HG03097 (cell line): ENCODE measurements at regions not wholly inside any gene's neighbourhood (a gene's known extent, or its start where the extent isn't known, plus 50 kb on each side); places are given as distances from the start of the nearest gene placed in this dataset.

Experiments used
- ATAC-seq: cut with Tn5 transposase; IDR thresholded peaks from one replicate; pipeline ENCODE4 v1.9.1; 2021; ENCODE audit not compliant: unreplicated experiment, low FRiP score

DNA sequence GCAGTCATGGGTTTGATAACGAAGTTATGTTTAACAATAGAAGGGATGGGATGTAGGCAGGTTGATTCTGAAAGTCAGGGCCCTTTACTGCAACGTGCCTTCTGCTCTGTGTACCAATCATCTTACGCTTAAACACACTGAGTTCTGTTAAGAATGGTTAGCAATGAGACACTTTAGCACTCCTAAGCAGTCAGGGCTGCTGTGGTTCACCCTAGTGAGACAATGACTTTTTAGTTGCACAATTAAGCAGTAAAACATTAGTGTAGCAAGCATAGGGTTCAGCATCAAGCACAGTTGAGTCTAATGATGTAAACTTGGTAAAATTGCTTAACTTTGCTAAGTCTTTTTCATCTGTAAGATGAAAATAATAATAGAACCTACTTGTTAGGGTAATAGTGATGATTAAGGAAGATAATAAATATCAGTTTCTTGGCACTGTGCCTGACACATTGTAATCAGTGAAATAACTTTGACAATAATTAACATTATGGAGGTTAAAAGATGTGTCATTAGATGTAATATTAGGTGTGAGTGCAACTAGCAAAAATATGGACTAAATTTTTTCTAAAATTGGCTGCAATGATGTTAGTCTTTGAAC lies 484.2 kb upstream of the THBS1 start:
- no peak for ATAC-seq

DNA sequence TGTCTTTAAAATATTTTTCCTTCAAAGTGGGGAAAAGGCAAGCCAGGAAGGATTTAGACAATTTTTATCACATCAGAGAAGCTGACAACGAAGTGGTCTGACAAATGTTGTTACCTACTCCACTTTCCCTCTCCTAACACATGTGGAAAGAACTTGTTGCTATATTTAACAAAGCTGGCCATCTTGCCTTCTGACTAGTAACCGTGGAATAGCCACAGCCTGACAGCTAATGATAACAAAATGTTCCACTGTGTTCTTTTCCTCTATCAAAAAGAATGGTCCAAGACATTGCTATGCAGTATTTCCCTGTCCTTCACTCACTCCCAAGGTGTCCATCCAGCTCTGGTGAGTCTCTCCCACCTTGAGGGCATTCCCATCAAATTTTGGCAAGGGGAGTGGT lies 481.4 kb upstream of the THBS1 start:
- no peak for ATAC-seq

DNA sequence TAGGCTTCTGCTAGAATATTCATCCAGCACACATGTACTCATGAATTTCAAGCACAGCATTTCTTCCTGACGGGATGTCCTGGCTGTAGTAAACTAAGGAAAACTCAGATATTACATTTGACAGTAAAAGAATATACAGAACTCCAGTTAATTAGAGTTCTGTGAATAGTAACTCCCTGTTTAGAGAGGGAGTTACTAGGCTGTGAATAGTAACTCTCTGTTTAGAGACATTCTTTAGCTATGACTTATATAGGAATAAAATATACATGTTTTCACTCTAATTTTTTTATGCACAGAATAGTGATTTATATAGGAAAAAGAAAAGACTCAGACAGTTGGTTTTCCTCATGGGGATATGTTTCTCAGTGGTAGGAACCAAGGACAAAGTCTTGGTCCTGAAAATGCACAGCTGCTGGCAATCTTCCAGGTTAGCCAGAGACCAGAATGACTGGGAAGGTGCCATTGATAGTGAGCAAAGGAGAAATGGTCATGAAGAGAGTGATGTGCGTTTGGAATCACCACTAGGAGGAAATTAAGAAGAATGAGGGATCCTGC lies 480.7 kb upstream of the THBS1 start:
- no peak for ATAC-seq

DNA sequence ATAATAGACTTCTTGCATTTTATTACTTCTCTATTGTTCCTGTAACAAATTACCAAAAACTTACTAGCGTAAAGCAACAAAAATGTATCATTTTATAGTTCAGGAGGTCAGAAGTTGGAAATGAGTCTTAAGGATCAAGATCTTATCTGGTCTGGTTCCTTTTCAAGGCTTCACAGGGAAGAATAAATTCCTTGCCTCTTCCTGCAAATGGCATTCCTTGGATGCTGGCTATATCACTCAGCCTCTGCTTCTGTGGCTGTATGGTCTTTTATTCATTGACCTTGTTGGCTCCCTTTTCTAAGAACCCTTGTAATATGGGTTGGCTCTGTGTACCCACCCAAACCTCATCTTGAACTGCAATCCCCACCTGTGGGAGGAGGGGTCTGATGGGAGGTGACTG lies 478.4 kb upstream of the THBS1 start:
- no peak for ATAC-seq

DNA sequence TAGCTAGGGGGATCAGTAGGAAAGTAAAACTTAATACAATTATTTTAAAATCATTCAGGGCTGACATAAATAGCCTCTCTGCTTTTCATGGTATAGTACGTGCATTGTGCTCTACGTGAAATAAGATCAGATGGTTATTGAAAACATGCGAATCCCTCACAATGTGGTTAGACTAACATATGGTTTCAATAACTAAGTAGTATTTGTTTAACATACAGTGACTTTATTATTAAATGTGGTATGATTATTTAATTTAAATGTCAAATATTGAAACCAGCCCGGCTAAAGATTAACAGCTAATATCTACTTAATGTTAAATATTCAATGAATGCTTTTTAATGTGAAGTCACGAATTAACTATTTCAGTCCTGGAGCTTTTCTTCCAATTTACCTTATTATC lies 473.9 kb upstream of the THBS1 start:
- ATAC-seq, result no peak

DNA sequence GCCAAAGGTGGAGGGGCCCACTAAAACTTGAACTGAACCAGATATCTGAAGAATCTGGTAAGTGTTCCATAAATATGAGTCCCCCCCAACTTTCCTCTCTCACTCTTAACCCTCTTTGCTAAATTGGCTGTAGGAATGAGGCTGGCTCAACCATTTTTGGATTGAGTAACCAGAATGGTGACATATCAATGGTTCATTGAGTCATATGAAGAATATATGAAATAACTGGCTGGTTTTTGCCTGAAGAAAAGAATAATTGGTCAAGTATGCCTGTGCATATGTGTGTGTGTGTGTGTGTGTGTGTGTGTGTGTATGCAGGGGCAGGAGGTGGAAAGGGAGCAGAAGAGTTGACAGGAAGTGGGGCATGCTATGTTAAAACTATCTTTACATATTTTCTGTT lies 472.9 kb upstream of the THBS1 start:
- ATAC-seq, result no peak

DNA sequence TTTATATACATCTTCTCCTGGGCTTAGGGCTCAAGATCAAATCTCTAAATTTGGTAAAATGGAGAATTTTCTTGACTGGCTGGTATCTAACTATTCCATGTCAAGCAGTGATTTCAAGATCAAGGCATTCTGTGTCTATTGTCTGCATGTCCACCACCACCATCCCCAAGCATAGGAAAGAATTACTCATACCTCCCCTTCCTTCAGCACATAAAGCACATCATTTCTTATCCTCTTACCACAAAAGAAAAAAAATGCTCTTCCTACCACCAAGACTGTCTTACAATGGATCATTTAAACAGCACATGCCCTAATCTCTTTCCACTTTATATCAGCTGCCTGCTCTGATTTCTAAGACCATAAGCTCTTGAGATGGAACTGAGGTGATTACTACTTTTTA lies 470.5 kb upstream of the THBS1 start:
- ATAC-seq, result no peak

DNA sequence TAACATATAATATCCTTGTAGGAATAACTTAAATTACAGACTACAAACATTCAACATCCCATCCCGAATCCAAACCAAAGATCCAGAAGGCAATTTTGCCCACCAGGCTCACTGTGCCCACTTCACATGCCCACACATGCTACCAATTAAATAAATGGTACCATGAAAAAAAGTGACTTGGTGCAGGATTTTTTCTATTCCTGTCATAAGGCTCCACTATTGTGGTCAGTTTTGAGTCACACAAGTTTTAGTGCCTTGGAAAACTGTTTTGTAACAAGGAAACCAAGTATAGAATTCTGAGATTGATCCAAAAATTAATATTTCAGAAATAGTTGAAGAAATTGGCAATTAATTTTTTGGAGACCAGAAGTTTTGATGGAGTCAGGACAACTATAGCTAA lies 470.1 kb upstream of the THBS1 start:
- no peak for ATAC-seq

DNA sequence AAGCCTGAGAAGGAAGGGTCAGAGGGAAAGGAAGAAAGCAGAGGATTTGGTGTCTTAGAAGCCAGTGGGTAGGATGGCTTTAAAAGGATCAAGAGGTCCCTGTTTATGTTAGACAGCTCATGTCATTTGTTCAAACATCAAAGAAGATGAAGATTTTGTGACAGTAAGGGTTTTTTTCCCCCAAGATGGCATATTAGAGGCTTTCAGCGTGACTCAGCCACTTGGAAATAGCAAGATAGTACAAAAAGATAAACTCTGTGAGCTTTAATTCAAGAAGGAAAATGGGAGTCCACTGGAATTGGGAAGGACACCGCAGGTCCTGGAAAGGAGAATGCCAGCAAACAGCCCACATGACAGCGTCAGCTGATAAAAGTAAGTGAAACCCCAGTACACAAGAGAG lies 467.1 kb upstream of the THBS1 start:
- no peak for ATAC-seq

DNA sequence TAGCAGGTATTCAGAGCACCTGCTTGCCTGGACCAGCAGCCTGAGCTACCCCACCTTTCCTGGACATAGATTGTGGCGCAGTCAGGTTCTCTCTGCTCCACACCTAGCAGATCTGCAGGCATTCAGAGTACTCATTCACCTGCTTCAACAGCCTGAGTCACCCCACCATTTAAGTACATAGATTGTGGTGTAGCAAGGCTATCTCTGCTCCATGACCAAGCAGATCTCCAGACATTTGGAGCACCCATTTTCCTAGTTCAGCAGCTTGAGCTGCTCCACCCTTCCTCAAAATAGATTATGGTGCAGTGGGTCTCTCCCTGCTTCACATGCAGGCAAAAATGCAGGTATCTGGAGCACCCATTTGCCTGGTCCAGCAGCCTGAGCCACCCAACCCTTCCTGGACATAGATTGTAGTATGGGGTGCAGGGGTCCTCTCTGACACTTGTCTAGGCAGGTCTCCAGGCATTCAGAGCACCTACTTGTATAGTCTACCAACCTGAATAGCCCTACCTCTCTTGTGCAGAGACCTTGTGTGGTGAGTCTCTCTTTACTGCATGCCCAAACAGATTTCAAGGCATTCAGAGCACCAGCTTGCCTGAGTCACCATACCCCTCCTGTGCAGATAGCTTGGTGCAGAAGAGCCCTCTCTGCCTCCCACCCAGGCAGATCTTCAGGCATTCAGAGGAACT lies 466.0 kb upstream of the THBS1 start:
- no peak for ATAC-seq

DNA sequence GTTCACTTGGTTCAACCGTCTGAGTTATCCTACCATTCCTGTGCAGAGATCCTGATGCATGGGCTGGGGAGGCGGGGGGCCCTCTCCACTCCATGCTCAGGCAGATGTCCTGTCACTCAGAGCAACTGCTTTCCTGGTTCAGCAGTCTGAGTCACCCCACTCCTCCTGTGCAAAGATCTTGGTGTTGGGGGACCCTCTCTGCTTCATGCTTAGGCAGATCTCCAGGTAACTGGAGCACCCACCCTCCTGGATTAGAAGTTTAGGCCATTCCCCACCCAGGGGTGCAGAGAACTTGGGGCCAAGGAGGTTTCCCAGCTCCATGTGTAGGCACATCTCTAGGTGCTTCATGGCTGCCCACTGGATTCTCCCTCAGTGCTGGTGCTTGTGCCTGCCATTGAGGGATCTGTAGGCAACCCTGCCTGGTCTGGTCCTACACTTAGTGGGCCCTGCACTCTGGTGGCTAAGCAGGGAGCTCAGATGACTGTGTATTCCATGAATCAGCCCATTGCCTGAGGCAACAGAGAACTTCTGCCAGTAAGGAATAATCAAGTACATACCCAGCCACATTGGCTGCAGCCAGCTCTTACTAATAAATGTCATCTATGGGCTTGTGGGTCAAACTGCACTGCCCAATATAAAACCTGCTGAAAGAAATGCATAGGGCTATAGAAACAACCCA lies 465.4 kb upstream of the THBS1 start:
- ATAC-seq, result no peak

DNA sequence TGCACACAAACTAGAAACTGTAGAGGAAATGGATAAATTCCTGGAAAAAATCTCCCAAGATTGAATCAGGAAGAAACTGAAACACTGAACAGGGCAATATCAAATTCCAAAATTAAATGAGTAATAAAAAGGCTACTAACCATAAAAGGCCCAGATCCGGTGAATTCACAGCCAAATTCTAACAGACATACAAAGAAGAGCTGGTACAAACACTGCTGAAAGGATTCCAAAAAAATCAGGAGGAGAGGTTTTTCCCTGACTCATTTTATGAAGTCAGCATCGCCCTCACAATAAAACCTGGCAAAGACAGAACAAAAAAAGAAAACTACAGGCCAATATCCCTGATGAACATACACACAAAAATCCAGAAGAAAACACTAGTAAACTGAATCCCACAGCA lies 462.4 kb upstream of the THBS1 start:
- no peak for ATAC-seq

DNA sequence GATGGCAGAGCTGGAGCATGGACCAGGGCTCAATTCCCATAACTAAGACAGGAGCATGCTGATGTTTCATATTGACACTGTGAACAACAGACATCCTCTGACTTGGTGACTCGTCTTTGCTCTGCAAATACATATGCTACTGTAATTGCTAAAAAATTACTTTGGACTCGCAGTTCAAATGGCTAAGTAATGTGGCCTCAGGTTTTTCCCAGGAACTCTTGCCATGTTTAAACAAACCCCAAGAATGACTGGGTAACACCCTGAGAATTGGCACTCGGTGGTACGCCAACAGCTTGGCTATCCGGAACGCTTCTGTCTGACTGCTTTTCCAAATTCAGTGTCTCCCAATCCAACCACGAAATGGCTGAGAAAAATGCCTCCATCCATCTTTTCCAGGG lies 456.7 kb upstream of the THBS1 start:
- no peak for ATAC-seq

DNA sequence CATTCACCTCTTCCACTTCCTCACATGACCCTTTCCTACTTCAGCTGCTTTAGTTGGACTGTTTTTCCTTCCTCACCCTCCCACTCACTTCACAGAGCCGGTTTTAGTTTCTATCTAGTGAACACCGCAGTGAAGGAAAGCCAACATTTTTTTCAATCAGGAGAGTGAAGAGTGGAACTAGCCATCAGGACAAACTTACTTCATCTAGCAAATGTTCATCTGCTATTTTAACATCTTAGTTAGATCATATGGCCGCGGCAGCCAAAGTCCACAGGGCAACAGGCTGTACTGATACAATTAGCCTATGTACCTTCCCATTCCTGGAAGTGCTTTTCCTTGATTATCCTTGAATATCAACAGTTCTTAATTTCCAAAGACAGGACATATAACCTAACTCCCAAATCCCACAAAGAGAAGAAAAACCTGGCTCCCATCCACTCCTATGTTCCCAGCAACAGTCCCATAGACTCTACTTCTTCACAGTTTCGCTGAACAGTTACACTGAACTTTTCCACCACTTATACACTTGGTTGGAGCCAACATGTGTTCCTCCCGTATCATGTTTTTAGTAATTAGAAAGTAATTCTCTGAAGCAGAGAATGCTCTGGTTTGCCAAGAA lies 456.2 kb upstream of the THBS1 start:
- ATAC-seq, result no peak

DNA sequence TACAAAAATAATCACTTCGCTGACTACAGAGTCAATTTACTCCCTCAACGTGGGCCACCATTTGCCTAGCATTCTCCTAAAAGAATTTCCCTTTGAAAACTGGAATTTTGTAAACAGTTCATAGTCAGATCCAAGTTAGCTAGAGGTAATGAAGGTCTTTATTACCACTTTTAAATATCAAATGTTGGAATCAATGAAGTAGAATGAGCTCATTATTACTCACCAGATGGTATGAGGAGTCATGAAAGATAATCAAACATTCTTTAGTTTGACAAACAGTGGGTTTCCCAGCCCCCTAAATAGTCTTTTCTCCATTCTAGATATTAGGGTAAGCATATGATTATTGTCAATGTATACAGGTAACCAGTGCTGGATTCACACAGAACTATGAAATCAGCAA lies 455.7 kb upstream of the THBS1 start:
- ATAC-seq, result no peak

DNA sequence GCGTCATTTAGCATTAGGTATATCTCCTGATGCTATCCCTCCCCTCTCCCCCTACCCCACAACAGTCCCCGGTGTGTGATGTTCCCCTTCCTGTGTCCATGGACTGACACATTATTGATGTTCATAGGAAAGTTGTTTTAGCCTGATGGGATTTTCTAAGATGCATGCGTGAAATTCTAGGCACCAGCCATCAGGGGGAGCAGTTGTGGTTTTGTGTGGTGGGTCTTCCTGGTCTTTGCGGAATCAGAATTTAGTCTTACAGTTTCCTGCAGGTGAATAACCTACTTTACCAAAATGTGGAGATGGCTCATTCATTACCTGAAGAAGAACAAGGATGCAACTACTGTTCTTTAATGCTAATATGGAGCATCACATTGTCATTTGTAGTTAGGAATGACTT lies 455.0 kb upstream of the THBS1 start:
- ATAC-seq, result no peak

DNA sequence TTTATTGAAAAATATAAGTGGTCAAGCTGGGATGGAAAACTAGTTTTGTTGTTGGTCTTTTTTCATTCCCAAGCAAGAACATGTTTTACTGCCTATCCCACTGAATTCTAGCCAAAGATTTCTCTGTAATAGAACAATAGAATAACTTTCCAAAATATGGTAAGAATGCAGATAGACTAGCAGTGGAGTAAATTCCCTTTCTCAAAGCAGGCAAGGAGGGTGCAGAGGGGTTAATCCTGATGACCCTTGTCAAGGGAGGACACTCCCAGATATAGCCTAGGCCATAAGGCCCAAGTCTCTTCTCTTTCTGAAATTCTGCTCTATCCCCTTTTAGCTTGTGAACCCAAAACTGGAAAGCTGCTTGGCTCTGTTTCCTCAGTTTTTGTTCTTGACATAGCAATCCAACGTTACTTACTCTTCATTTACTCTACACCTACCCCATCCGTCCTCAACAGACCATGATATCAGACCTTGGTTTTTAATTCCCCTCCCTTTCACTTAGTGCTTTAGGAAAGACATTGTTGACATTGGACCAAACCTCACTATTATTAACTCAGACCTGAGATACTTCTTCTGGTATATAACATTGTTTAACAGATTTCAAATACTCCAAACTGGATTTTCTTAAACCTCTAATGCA lies 453.6 kb upstream of the THBS1 start:
- ATAC-seq, result no peak

DNA sequence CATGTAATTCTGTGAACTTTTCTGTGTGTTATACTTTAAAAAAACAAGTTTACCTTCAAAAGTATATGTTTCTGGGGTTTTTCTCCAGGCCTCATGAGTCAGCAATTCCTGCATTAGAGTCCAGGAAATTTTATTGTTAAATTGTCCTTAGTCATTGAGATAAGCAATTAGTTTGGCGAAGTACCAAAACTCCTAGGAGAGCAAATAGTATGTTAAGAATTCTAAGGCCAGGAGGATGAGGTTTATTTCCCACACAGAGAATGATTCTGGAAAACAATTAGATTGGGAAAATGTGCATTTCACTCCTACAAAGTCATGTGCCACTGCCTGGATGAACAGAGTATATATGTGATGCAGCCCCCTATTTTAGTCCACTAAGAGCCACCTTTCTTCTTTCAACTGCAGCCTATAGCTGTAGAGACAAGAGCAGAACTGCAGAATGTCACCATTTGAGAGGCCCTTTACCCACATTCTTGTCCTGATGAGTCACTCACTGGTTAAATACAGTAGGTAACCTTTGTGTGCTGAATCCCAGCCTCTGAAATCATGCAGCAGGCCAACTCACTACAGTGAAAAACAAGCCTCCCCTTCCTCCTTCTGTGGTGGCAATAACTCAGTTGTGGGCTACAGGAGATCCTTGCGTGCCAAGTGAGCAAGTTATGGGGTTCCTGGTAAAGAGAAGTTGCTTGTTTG lies 452.8 kb upstream of the THBS1 start:
- no peak for ATAC-seq

DNA sequence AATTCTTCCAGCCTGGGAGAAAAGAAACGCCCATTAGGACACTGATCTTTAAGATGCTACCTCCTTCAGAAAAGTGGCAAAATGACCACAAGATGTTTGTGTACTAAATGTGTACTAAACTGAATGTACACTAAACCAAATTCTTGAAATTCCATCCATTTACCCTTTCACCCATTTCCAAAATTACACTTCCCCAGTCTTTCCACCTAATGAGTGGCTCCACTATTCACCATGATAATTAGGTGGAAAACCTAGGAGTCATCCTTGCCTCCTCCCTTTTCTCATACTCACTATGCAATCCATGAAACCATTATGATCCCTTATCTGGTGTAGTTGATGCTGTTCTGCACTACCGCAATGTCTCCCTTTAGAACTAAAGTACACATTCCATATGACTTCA lies 452.1 kb upstream of the THBS1 start:
- no peak for ATAC-seq

DNA sequence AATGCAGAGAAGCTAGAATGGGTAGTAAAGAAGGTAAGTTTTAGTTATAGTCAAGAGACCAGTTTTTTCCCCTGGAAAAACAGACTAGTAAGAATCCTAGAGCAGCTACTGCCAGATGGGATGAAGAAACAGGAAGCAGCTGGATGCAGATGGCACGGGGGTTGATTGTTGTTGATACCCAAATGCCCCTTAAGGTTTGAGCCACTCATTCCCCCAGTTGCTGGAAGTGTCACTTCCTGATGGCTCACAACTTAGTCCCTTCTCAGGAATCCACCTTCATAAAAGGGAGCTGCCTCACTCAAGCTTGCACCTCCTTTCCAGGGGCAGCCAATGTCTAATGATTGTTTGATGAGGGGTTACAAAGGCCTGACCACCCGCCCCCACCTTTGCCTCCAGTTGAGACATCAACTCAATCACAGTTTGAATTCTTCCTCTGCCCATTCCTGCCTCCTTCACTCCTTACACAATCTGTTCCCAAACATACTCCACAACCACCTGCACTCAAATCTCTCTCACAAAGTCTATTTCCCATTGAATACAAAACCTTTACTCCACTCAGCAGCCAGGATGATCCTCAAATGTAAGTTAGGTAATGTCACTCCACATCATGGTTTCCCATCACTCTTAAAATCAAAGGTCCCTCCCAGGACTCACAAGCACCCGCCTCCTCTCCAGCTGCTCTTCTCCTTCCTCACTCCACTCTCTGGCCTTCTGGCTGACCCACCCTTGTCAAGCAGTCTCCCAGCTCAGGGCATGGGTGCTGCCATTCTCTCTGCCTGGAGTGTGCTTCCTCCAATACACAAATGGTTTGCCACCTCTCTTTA lies 450.1 kb upstream of the THBS1 start:
- ATAC-seq, result no peak
